ENCODE measurements at regions not wholly inside any gene's neighbourhood (a gene's known extent, or its start where the extent isn't known, plus 50 kb on each side); places are given as distances from the start of the nearest gene placed in this dataset.

DNA sequence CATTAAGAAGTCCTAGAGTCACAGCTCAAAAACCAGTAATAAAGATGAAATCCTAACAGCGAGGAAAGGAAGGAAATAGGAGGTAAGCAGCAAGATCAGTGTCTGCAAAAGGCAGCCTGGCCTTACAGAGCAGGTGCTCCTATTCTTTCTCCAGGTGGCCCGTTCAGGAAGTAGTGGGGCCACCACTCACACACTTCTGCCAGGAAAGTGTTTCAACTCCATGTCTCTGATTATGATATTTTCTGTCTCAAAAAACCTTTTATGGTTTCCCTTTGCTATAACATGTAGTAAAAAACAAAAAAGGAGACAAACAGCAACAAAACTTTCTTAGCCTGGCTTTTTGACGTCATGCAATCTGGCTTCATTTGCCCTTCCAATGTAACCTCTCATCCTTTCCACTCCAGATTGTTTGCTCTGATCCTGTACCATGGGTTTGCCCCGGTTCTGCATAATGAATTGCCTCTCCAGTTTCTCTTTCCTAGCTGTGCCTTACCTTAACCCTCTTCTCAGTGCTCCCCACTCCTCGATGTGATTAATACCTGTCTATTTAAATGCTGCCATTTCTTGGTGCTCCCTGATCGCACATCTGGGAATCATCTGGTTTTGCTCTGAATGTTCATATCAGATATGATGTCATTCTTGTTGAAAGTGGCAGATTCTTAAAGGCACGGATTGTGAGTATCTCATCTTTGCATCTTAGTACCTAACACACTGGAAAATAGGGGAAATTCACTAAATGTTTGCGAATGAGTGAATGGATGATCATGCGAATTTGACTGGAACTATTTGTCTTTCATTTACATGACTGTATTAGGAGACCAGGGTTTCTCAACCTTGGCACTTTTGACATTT, 50.6 kb upstream of the PTPRM start:
- Histone ChIP-seq H3K36me3 (ENCODE audit: control insufficient read depth, insufficient read depth, low read length) (no peaks in the 10 kb centered on the region), H3K27me3 (ENCODE audit: control insufficient read depth, insufficient read depth, low read length) (no peaks in the 10 kb centered on the region), H3K4me3 (ENCODE audit: low read depth, low read length) (no peak overlapping the region)
- no peak for DNase-seq (ENCODE audit: low read depth)
- TF ChIP-seq, protein P1, sequence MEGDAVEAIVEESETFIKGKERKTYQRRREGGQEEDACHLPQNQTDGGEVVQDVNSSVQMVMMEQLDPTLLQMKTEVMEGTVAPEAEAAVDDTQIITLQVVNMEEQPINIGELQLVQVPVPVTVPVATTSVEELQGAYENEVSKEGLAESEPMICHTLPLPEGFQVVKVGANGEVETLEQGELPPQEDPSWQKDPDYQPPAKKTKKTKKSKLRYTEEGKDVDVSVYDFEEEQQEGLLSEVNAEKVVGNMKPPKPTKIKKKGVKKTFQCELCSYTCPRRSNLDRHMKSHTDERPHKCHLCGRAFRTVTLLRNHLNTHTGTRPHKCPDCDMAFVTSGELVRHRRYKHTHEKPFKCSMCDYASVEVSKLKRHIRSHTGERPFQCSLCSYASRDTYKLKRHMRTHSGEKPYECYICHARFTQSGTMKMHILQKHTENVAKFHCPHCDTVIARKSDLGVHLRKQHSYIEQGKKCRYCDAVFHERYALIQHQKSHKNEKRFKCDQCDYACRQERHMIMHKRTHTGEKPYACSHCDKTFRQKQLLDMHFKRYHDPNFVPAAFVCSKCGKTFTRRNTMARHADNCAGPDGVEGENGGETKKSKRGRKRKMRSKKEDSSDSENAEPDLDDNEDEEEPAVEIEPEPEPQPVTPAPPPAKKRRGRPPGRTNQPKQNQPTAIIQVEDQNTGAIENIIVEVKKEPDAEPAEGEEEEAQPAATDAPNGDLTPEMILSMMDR (IDR thresholded peaks at IDR 0.05; ENCODE audit: insufficient read depth, low read length, poor library complexity, severe bottlenecking), result no peak
